MG63 (cell line): ENCODE measurements at regions not wholly inside any gene's neighbourhood (a gene's known extent, or its start where the extent isn't known, plus 50 kb on each side); places are given as distances from the start of the nearest gene placed in this dataset.

Experiments used
- DNase-seq: peaks from one replicate; pipeline ENCODE4 v3.0.0-alpha.2; 2020
- H3K27me3 ChIP-seq: fragments of 250-450 bp; sonication (Bioruptor Pico); 2 replicates; pipeline ENCODE4 v1.5.1; 2020; ENCODE audit warnings: mild to moderate bottlenecking, moderate library complexity
- H3K36me3 ChIP-seq: fragments of 250-450 bp; sonication (Bioruptor Pico); 2 replicates; pipeline ENCODE4 v1.5.1; 2020; ENCODE audit warnings: mild to moderate bottlenecking, moderate library complexity
- H3K4me3 ChIP-seq: fragments of 250-450 bp; sonication (Bioruptor Pico); 2 replicates; pipeline ENCODE4 v1.5.1; 2020; ENCODE audit warnings: mild to moderate bottlenecking, moderate library complexity
- H3K9me3 ChIP-seq: fragments of 250-450 bp; sonication (Bioruptor Pico); 2 replicates; pipeline ENCODE4 v1.5.1; 2020; ENCODE audit warnings: mild to moderate bottlenecking, moderate library complexity

- Histone ChIP-seq H3K36me3 (no peaks in the 10 kb centered on the region), H3K4me3 (no peak overlapping the region), H3K27me3 (peaks cover 3% of the 10 kb centered on the region; the same call in 1 of the 2 replicates), H3K9me3 (no peaks in the 10 kb centered on the region)
- DNase-seq = no peak
Measured at GRCh38 chr1:239566074-239566473, 179.7 kb downstream of the CHRM3 start.

- Histone ChIP-seq H3K4me3 (no peak overlapping the region), H3K27me3 (no peaks in the 10 kb centered on the region), H3K9me3 (no peaks in the 10 kb centered on the region), H3K36me3 (no peaks in the 10 kb centered on the region)
- DNase-seq = no peak
Measured at GRCh38 chr1:239570878-239571277, 184.5 kb downstream of the CHRM3 start.

- Histone ChIP-seq H3K4me3 (no peak overlapping the region), H3K27me3 (no peaks in the 10 kb centered on the region), H3K36me3 (no peaks in the 10 kb centered on the region), H3K9me3 (no peaks in the 10 kb centered on the region)
- DNase-seq = no peak
Measured at GRCh38 chr1:239572183-239572582, 185.8 kb downstream of the CHRM3 start.

- DNase-seq = no peak
- H3K36me3 ChIP-seq = no peaks in the 10 kb centered on the region
- no peaks in the 10 kb centered on the region for H3K27me3 ChIP-seq
- no peaks in the 10 kb centered on the region for H3K9me3 ChIP-seq
- H3K4me3 ChIP-seq = no peak overlapping the region
Measured at GRCh38 chr1:239574112-239574511, 187.7 kb downstream of the CHRM3 start.

- no peak overlapping the region for H3K4me3 ChIP-seq
Measured at GRCh38 chr1:239575113-239575512, 188.7 kb downstream of the CHRM3 start.

GRCh38 chr1:239583536-239583935 is 197.2 kb downstream of the CHRM3 start:
- DNase-seq = no peak
- Histone ChIP-seq H3K36me3 (no peaks in the 10 kb centered on the region), H3K9me3 (no peaks in the 10 kb centered on the region), H3K4me3 (no peak overlapping the region), H3K27me3 (no peaks in the 10 kb centered on the region)

More at GRCh38 chr1:239575113-239575512, 188.7 kb downstream of the CHRM3 start:
- no peaks in the 10 kb centered on the region for H3K27me3 ChIP-seq
- H3K9me3 ChIP-seq = no peaks in the 10 kb centered on the region
- no peaks in the 10 kb centered on the region for H3K36me3 ChIP-seq
- DNase-seq = no peak

GRCh38 chr1:239586128-239586527 is 199.8 kb downstream of the CHRM3 start:
- Histone ChIP-seq H3K27me3 (no peaks in the 10 kb centered on the region), H3K9me3 (no peaks in the 10 kb centered on the region), H3K4me3 (no peak overlapping the region), H3K36me3 (no peaks in the 10 kb centered on the region)
- DNase-seq = no peak

GRCh38 chr1:239587066-239587465 is 200.7 kb downstream of the CHRM3 start:
- Histone ChIP-seq H3K9me3 (no peaks in the 10 kb centered on the region), H3K27me3 (no peaks in the 10 kb centered on the region)

GRCh38 chr1:239587574-239588369 is 201.4 kb downstream of the CHRM3 start:
- Histone ChIP-seq H3K27me3 (no peaks in the 10 kb centered on the region), H3K9me3 (no peaks in the 10 kb centered on the region), H3K4me3 (no peak overlapping the region), H3K36me3 (no peaks in the 10 kb centered on the region)
- DNase-seq = no peak

More at GRCh38 chr1:239587066-239587465, 200.7 kb downstream of the CHRM3 start:
- H3K36me3 ChIP-seq = no peaks in the 10 kb centered on the region
- DNase-seq = no peak
- H3K4me3 ChIP-seq = no peak overlapping the region

- DNase-seq = no peak
- Histone ChIP-seq H3K27me3 (no peaks in the 10 kb centered on the region), H3K9me3 (no peaks in the 10 kb centered on the region), H3K4me3 (no peak overlapping the region), H3K36me3 (no peaks in the 10 kb centered on the region)
Measured at GRCh38 chr1:239590556-239590955, 204.2 kb downstream of the CHRM3 start.

- H3K4me3 ChIP-seq = no peak overlapping the region
- 0 out of 2 replicates have a peak, but pooled peaks cover 2% of the 10 kb centered on the region for H3K27me3 ChIP-seq
- H3K36me3 ChIP-seq = no peaks in the 10 kb centered on the region
- no peaks in the 10 kb centered on the region for H3K9me3 ChIP-seq
- DNase-seq = no peak
Measured at GRCh38 chr1:239593527-239593926, 207.2 kb downstream of the CHRM3 start.

GRCh38 chr1:239600588-239600987 is 214.2 kb downstream of the CHRM3 start:
- no peak overlapping the region for H3K4me3 ChIP-seq
- DNase-seq = no peak
- 0 out of 2 replicates have a peak, but pooled peaks cover 2% of the 10 kb centered on the region for H3K27me3 ChIP-seq
- no peaks in the 10 kb centered on the region for H3K36me3 ChIP-seq
- no peaks in the 10 kb centered on the region for H3K9me3 ChIP-seq

- H3K4me3 ChIP-seq = no peak overlapping the region
- 0 out of 2 replicates have a peak, but pooled peaks cover 2% of the 10 kb centered on the region for H3K27me3 ChIP-seq
- DNase-seq = no peak
- H3K9me3 ChIP-seq = no peaks in the 10 kb centered on the region
- H3K36me3 ChIP-seq = no peaks in the 10 kb centered on the region
Measured at GRCh38 chr1:239601108-239601507, 214.7 kb downstream of the CHRM3 start.

GRCh38 chr1:239603530-239603929 is 217.2 kb downstream of the CHRM3 start:
- H3K9me3 ChIP-seq = no peaks in the 10 kb centered on the region
- no peaks in the 10 kb centered on the region for H3K27me3 ChIP-seq
- H3K36me3 ChIP-seq = no peaks in the 10 kb centered on the region
- DNase-seq = no peak
- H3K4me3 ChIP-seq = no peak overlapping the region

- DNase-seq = no peak
- Histone ChIP-seq H3K27me3 (no peaks in the 10 kb centered on the region), H3K4me3 (no peak overlapping the region), H3K36me3 (no peaks in the 10 kb centered on the region), H3K9me3 (no peaks in the 10 kb centered on the region)
Measured at GRCh38 chr1:239606850-239607400, 220.6 kb downstream of the CHRM3 start.

- no peaks in the 10 kb centered on the region for H3K36me3 ChIP-seq
- H3K27me3 ChIP-seq = no peaks in the 10 kb centered on the region
- no peak overlapping the region for H3K4me3 ChIP-seq
- DNase-seq = no peak
- no peaks in the 10 kb centered on the region for H3K9me3 ChIP-seq
Measured at GRCh38 chr1:239608469-239608868, 222.1 kb downstream of the CHRM3 start.

GRCh38 chr1:239612379-239612778 is 226.0 kb downstream of the CHRM3 start:
- Histone ChIP-seq H3K27me3 (no peaks in the 10 kb centered on the region), H3K4me3 (no peak overlapping the region), H3K9me3 (no peaks in the 10 kb centered on the region), H3K36me3 (no peaks in the 10 kb centered on the region)
- no peak for DNase-seq

- H3K36me3 ChIP-seq = no peaks in the 10 kb centered on the region
- H3K27me3 ChIP-seq = no peaks in the 10 kb centered on the region; the same call in 1 of the 2 replicates
- DNase-seq = no peak
- H3K9me3 ChIP-seq = no peaks in the 10 kb centered on the region
- no peak overlapping the region for H3K4me3 ChIP-seq
Measured at GRCh38 chr1:239616673-239617072, 230.3 kb downstream of the CHRM3 start.
